ENCODE measurements at regions not wholly inside any gene's neighbourhood (a gene's known extent, or its start where the extent isn't known, plus 50 kb on each side); places are given as distances from the start of the nearest gene placed in this dataset.

- no peak for TF ChIP-seq CREB5 (CRISPR knock-in tag; IDR thresholded peaks at IDR 0.05; ENCODE audit: low read depth)
- TF ChIP-seq ZFP30 (CRISPR knock-in tag; IDR thresholded peaks at IDR 0.05): no peak
- TF ChIP-seq ZFP3 (CRISPR knock-in tag; IDR thresholded peaks at IDR 0.05): no peak
- no peak for TF ChIP-seq ZNF565 (CRISPR knock-in tag; conservative IDR thresholded peaks at IDR 0.05; ENCODE audit: low read depth)
- no peak for TF ChIP-seq CSDC2 (CRISPR knock-in tag; IDR thresholded peaks at IDR 0.05)
Measured at GRCh38 chr13:21228738-21229137, 52.3 kb downstream of the MRPL57 start.
